ENCODE measurements at regions not wholly inside any gene's neighbourhood (a gene's known extent, or its start where the extent isn't known, plus 50 kb on each side); places are given as distances from the start of the nearest gene placed in this dataset.

DNA sequence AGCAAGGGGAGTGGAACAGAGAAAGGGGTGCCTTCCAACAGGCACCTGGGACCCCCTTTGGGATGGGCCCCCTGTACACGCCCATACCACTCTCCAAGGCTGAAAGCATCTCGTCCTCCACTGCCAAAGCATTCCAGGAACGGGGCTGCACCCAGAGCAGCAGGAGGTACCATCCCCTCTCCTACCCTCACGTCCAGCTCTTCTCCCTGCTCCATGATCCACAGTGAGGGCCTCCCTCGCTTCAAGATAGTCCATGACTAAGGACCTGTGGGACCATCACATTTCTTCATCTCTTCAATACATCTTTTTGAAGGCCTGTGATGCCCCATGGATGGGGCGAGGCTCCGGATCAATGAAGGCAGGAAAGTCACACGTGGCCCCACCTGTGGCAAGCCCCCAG lies 209.9 kb downstream of the ANKRD60 start:
- H3K4me3 Mint-ChIP-seq: no peak overlapping the region
- peaks cover 11% of the 10 kb centered on the region for H3K4me1 Mint-ChIP-seq
- no peaks in the 10 kb centered on the region for H3K36me3 Mint-ChIP-seq
- H3K9me3 Mint-ChIP-seq: no peaks in the 10 kb centered on the region
- peaks cover 9% of the 10 kb centered on the region for H3K27me3 Mint-ChIP-seq
- ATAC-seq: no peak
- H3K27ac Mint-ChIP-seq: no peak overlapping the region

DNA sequence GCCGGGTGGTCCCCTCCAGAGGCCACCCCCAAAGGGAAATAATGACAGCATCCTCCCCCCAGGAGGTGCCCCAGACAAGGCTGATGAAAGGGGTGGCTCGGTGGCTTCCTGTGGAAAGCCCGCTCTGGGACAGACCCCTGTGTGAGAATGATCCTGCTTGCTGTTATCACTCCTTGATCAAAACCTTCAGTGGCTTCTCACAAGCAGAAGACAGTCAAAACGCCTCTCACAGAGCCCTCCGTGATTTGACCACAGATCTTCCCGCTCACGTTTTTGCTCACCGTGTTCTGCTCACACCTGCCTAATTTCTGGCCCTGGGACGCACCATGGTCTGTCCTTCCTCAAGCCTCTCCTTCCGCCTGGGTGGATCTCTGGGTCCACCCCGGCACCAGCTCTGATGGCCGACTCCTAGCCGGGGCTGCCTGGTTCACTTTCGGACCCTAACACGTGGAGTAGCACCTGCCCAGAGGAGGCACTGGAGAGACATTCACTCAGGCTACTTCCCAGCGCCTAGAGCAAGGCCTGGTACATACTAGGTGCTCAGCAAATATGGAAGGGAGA lies 210.4 kb downstream of the ANKRD60 start:
- Mint-ChIP-seq H3K27ac (no peak overlapping the region), H3K4me3 (no peak overlapping the region), H3K36me3 (no peaks in the 10 kb centered on the region), H3K4me1 (peaks cover 11% of the 10 kb centered on the region), H3K27me3 (peaks cover 9% of the 10 kb centered on the region), H3K9me3 (no peaks in the 10 kb centered on the region)
- no peak for ATAC-seq

DNA sequence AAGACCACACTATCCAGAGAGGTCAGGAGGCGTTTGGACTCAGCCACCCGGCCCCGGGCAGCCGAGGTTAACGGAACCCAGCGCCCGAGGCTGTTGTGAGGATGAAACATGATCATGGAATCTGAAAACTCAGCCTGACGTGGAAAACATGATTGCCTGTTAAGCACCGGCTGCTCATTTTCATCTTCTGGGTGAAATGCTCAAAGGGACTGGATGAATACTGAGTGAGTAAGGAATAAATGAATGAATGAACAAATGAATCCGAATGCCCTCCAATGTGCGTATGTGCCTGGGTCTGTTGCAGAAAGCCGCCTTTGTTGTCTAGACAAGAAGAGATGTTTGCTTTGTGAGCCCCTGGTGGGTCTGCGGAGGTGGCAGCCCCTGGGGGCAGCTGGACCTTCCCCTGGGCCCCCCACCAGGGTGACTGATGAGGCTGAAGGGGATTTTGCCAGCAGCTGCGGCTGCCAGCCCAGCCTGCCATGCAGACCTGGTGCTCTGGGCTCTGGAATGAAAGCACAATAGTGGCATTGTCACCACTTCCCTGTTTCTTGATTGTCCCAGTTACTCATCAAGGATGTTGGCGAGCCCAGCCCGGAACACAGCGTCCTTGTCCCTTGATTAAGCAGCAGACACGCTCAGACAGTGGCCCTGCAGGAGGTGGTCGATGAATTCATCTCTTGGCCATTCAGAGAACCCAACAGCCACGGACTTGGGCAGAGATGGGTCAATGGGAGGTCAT lies 211.1 kb downstream of the ANKRD60 start:
- H3K9me3 Mint-ChIP-seq: no peaks in the 10 kb centered on the region
- ATAC-seq: no peak
- peaks cover 11% of the 10 kb centered on the region for H3K4me1 Mint-ChIP-seq
- no peaks in the 10 kb centered on the region for H3K36me3 Mint-ChIP-seq
- peaks cover 14% of the 10 kb centered on the region for H3K27me3 Mint-ChIP-seq
- H3K4me3 Mint-ChIP-seq: no peak overlapping the region
- no peak overlapping the region for H3K27ac Mint-ChIP-seq

DNA sequence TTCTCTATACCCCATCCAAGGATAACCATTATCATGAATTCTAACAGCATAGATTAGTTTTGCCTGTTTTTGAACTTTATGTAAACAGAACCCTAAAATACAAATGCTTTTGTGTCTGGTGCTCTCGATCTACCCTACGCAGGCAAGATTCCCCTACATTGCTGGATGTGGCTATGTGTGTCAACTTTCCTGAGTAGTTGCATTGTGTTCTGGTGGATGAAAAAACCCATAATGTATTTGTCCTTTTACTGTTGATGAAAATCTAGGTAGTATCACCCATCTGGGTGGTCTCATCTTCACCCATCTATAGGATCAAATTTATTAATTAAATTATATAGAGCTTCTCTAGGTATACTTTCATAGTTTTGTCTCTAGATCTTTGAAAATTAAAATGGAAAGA lies 211.7 kb downstream of the ANKRD60 start:
- Mint-ChIP-seq H3K9me3 (no peaks in the 10 kb centered on the region), H3K4me1 (peaks cover 11% of the 10 kb centered on the region), H3K27me3 (peaks cover 20% of the 10 kb centered on the region), H3K4me3 (no peak overlapping the region), H3K36me3 (no peaks in the 10 kb centered on the region), H3K27ac (no peak overlapping the region)
- no peak for ATAC-seq

DNA sequence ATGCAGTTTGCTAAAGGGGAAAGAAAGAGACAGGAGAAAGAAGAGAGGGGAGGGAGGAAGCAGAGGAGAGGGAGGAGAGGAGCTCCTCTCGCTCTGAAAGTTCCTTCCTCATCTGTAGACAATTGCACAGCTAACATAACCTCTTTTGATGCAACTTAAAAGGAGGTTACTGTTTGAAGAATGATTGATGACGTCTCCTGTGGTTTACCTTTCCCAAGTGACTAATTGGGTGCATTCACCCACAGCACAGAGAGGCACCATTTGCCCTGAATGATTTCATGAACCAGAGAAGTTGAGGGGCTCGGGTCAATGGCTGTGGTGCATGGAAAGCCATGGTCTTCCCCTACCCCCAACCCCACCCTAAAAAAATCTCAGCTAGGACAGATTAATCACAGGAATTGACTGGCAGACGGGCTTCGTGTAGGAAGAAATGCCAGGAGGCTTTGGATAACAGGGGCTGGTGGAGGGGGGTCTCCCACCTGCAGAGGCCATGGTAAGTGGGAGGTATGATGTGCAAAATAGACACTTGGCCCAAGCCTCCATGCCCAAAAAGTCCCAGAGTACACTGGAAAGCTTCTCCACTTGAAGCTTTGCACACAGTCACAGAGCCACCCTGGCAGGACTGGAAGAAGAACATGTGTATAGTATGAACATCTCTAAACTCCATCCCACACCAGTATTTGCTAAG lies 213.7 kb downstream of the ANKRD60 start:
- no peaks in the 10 kb centered on the region for H3K36me3 Mint-ChIP-seq
- H3K27me3 Mint-ChIP-seq: peaks cover 34% of the 10 kb centered on the region
- no peaks in the 10 kb centered on the region for H3K4me1 Mint-ChIP-seq
- no peak for ATAC-seq
- H3K27ac Mint-ChIP-seq: no peak overlapping the region
- no peaks in the 10 kb centered on the region for H3K9me3 Mint-ChIP-seq
- H3K4me3 Mint-ChIP-seq: no peak overlapping the region

DNA sequence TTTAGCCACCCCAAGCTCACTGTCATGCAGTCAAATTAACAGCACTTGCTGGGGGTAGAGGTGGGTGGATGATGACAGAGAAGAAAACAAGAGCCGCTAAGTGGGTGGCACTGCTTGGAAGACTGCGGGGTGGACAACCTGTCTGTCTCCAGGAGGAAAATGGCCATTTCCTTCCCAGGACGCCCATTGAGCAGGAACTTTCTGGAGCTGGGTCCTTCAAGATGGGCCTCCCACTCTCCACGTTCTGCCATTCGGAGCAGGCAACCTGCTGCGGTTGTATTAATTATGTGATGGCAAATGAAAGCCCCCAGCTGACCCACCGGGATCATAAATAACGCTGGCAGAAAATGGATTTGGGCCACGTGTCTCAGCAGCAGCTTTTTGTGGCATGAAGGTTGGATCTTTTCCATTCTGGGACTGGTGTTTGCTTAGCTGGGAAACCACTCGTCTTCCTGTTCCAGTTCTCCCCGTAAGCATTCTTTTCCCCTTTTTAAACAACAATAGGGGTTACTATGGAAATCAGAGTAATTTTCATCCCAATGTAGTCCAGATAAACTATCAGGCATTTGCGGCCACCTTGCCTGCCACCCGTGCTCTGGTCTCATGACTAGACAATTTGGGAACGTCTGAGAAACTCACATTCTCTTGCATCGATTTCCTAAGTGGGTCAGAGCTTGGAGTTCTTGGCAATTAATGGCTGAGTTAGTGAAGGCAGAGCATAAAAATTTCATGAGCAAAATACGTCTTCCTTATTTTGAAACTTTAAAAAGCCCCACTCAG lies 215.5 kb downstream of the ANKRD60 start:
- Mint-ChIP-seq H3K9me3 (no peaks in the 10 kb centered on the region), H3K4me3 (no peak overlapping the region), H3K36me3 (no peaks in the 10 kb centered on the region), H3K27me3 (peaks cover 46% of the 10 kb centered on the region), H3K27ac (no peak overlapping the region), H3K4me1 (no peaks in the 10 kb centered on the region)
- no peak for ATAC-seq

DNA sequence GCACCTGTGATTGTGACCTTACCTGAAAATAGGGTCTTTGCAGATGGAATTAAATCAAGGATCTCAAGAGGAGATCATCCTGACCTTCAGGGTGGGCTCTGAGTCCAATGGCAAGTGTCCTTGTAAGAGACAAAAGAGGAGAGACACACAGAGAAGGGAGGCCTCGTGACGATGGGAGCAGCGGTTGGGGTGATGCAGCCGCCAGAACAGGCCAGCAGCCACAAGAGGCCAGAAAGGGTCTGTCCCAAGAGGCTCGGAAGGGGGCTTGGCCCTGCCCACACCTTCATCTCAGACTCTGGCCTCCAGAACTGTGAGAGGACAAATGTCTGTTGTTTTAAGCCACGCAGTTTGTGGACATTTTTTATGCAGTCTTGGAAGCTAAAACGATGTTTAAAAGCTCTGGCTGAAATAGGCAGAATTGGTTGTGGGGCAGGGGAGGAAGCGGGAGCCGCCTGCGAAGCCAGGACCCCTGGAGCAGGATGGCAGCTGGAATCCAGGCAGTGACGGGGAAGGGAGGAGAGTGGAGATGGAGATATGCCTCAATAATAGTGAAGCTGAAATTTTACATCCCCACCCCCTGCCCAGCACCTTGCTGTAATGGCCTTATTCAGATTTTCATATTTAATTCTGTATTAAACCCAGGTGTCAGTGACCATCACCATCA lies 216.4 kb downstream of the ANKRD60 start:
- H3K27ac Mint-ChIP-seq: no peak overlapping the region
- no peaks in the 10 kb centered on the region for H3K4me1 Mint-ChIP-seq
- no peak overlapping the region for H3K4me3 Mint-ChIP-seq
- no peaks in the 10 kb centered on the region for H3K9me3 Mint-ChIP-seq
- H3K36me3 Mint-ChIP-seq: no peaks in the 10 kb centered on the region
- no peak for ATAC-seq
- peaks cover 46% of the 10 kb centered on the region for H3K27me3 Mint-ChIP-seq

DNA sequence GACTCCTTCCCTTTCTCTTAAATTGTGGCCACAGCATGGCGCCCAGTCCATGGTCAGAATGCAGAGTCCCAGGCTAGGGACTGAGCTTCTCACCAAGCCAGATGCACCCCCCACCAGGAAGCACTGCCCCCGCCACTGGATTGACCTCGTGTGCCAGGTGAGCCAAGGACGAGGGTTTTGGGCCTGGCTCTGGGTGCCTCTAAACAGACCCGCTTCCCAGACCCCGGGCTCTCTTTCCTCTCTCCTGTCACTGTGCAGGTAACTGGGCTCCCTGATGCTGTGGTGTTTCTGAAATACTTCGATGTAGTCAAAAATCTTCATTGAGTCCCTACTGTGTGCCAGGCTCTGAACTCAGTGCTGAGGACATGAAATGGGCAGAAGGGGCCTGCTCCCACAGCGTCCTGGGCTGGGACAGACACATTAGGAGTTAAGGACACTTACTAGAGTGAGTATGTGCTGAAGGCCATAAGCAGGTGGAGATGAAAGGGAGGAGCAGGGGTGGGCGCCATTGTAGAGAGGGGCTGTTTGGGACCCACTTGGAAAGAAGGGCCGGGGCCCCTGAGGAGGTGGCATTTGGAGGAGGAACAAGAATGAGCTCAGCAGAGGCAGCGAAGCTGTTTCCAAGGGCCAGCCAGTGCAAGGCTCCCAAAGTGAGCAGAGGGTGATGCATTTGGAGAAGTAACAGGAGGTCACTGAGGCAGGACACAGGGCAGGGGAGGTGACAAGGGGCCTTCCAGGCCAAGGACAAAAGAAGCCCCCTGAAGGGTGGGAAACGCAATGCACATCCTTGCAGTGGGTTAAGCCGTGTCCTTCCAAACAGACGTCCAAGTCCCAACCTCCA lies 217.1 kb downstream of the ANKRD60 start:
- Mint-ChIP-seq H3K4me1 (no peaks in the 10 kb centered on the region), H3K9me3 (no peaks in the 10 kb centered on the region), H3K27me3 (peaks cover 46% of the 10 kb centered on the region), H3K4me3 (no peak overlapping the region), H3K36me3 (no peaks in the 10 kb centered on the region), H3K27ac (no peak overlapping the region)
- ATAC-seq: no peak

DNA sequence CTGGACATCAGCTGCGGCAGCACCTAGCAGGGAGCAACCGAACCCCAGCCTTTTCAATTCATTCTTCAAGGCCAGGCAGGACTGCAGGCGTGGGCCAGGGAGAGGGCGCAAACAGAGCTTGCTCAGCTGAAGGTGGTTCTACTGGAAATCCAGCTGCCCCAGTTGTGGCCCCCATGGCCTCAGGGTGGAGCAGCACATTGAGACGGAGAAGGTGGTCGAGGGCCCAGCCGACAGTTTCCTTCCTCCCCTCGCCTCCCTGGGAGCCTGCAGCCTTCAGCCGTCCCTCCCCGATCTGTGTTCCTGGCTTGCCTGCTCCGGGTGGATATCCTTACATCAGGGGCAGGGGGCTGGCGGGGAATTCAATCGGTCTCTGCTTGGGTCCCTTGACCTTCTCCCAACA lies 217.8 kb downstream of the ANKRD60 start:
- Mint-ChIP-seq H3K4me1 (no peaks in the 10 kb centered on the region), H3K36me3 (no peaks in the 10 kb centered on the region), H3K9me3 (no peaks in the 10 kb centered on the region), H3K4me3 (no peak overlapping the region), H3K27me3 (peaks cover 46% of the 10 kb centered on the region), H3K27ac (no peak overlapping the region)
- no peak for ATAC-seq

DNA sequence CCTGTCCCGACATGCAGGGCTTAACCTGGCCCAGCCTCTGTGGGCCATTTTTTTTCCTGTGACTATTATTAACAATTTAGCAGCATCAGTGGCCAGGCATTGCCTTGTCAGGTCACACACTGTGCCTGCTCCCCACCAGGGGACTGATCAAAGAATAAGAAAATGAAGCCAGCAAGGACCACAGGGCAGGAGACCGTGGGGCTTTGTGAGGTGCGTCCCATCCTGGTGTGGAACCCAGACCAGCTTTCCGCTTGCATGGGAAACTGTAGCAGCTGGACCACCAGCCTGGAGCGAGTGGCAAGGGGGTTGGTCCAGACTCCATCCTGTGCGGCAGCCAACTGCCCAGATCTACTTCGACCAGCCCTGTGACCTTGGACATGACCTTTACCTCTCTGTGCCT lies 218.3 kb downstream of the ANKRD60 start:
- Mint-ChIP-seq H3K4me3 (no peak overlapping the region), H3K27me3 (peaks cover 46% of the 10 kb centered on the region), H3K27ac (no peak overlapping the region), H3K9me3 (no peaks in the 10 kb centered on the region), H3K36me3 (no peaks in the 10 kb centered on the region), H3K4me1 (no peaks in the 10 kb centered on the region)
- no peak for ATAC-seq

DNA sequence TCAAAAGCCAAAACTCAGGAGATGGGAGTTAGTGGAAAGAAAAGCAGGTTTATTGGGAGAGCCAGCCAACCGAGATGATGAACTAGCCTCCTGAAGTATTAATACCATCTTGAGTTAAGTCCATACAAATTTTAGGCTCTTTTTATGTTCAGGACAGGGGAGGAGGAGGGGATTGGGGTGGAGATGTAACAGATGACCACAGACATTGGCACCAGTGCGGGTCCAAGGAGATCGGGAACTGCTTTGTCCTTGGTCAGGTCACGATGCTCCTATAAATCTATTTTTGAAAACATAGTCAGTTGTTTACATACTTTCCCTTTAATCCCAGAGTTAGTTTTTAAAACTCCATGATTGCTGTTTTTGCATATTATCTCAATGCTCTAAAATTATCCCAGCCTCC lies 219.6 kb downstream of the ANKRD60 start:
- no peaks in the 10 kb centered on the region for H3K9me3 Mint-ChIP-seq
- no peak overlapping the region for H3K27ac Mint-ChIP-seq
- no peaks in the 10 kb centered on the region for H3K4me1 Mint-ChIP-seq
- H3K27me3 Mint-ChIP-seq: peaks cover 46% of the 10 kb centered on the region
- no peak for ATAC-seq
- no peak overlapping the region for H3K4me3 Mint-ChIP-seq
- no peaks in the 10 kb centered on the region for H3K36me3 Mint-ChIP-seq

DNA sequence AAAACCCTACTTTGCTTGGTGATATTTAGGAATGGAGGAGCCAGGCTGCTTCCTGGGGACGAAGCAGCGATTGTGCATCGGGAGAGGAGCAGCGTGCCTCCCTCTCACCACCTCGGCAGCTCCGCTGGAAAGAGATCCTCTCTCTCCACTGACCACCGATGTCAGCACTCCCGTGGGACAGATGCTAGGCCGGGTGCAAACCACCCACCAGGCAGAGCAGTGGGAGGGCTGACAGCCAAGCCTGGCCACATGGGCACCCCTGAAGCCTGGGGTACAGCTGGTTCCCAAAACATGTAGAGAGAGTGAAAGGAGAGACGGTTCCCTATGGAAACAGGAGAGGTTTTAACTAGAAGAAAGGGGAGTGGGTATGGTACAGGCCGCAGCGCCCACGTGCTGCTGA lies 220.0 kb downstream of the ANKRD60 start:
- Mint-ChIP-seq H3K4me1 (no peaks in the 10 kb centered on the region), H3K27me3 (peaks cover 46% of the 10 kb centered on the region)

DNA sequence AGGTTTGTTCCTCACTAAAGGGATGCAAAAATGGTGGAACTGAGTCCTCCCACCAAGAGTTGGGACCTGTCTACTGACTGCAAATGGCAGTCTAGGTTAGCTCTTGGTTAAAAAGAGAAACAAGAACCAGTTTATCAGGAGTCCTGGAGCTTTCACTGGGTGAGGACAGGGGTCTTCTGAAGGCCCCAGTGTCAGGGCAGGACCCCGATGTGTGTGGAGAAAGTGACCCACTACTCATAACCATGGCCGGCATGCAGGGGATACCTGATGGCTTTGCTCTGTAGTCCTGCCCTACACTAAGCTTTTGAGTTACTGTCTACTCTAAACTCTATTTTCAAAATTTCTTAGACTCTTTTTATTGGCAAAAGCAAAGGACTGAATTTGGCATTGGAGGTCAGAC lies 220.5 kb downstream of the ANKRD60 start:
- Mint-ChIP-seq H3K27ac (no peak overlapping the region), H3K4me1 (no peaks in the 10 kb centered on the region), H3K9me3 (no peaks in the 10 kb centered on the region), H3K36me3 (no peaks in the 10 kb centered on the region), H3K27me3 (peaks cover 46% of the 10 kb centered on the region), H3K4me3 (no peak overlapping the region)
- ATAC-seq: no peak

More for the DNA sequence above, 220.0 kb downstream of the ANKRD60 start:
- no peak for ATAC-seq
- Mint-ChIP-seq H3K9me3 (no peaks in the 10 kb centered on the region), H3K27ac (no peak overlapping the region), H3K4me3 (no peak overlapping the region), H3K36me3 (no peaks in the 10 kb centered on the region)
